Parathyroid adenoma (tissue), 2 donors: ENCODE measurements at regions not wholly inside any gene's neighbourhood (a gene's known extent, or its start where the extent isn't known, plus 50 kb on each side); places are given as distances from the start of the nearest gene placed in this dataset.

Source experiments
- H2AFZ ChIP-seq: fragments of 300-600 bp; sonication (generic); one replicate; pipeline ENCODE4 v1.7.0; 2017; ENCODE audit warnings: antibody characterized with exemption, mild to moderate bottlenecking
- H3K27ac ChIP-seq: fragments of 300-600 bp; sonication (generic); one replicate; pipeline ENCODE4 v1.7.0; 2017
- H3K27me3 ChIP-seq: fragments of 300-600 bp; sonication (generic); one replicate; pipeline ENCODE4 v1.7.0; 2017; ENCODE audit warnings: low read length; ENCODE audit not compliant: control insufficient read depth, insufficient read depth
- H3K36me3 ChIP-seq: fragments of 300-600 bp; sonication (generic); one replicate; pipeline ENCODE4 v1.7.0; 2017; ENCODE audit warnings: low read length; ENCODE audit not compliant: control insufficient read depth, insufficient read depth
- H3K4me1 ChIP-seq: fragments of 300-600 bp; sonication (generic); one replicate; pipeline ENCODE4 v1.7.0; 2017; ENCODE audit warnings: control low read depth
- H3K4me2 ChIP-seq: fragments of 300-600 bp; sonication (generic); one replicate; pipeline ENCODE4 v1.7.0; 2017; ENCODE audit warnings: low read length
- H3K4me3 ChIP-seq: fragments of 300-600 bp; sonication (generic); one replicate; pipeline ENCODE4 v1.7.0; 2017; ENCODE audit warnings: low read depth, low read length
- H3K79me2 ChIP-seq: fragments of 300-600 bp; sonication (generic); one replicate; pipeline ENCODE4 v1.7.0; 2017; ENCODE audit warnings: control low read depth
- H3K9ac ChIP-seq: fragments of 300-600 bp; sonication (generic); one replicate; pipeline ENCODE4 v1.7.0; 2017; ENCODE audit warnings: mild to moderate bottlenecking
- H3K9me3 ChIP-seq: fragments of 300-600 bp; sonication (generic); one replicate; pipeline ENCODE4 v1.7.0; 2017; ENCODE audit warnings: low read length; ENCODE audit not compliant: control insufficient read depth
- TF ChIP-seq, protein P1 (sequence below): fragments of 300-600 bp; sonication (generic); IDR thresholded peaks from one replicate; pipeline ENCODE4 v1.7.0; 2017; ENCODE audit warnings: antibody characterized with exemption, mild to moderate bottlenecking
- donor health status: primary hyperparathyroidism.

DNA sequence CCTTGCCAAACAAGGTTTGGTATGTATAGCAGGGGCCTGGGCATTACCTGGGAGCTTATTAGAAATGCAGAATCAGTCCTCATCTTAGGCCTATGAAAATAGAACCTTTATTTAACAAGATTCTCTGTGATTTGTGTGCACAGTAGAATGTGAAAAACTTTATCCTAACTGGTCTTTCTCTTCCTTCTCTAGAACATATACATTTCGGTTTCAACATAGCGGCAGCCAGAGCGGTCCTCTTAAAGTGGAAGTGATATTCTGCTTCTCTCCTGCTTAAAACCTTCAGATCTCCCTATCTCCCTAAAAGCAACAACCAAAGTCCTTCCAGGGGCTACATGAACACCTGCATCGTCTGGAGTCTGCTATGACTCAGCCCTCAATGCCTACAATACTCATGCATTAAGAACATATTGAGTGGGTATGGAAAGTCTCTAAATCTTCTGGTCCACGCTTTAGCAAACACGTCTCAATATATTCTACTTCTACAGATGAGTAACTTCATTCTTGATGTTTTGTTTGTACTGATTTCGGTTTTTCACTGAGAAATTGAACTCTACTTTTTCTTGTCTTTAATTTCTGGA is 84.5 kb downstream of the SPRY2 start:
- H3K27me3 ChIP-seq: no peaks in the 10 kb centered on the region
- H3K4me3 ChIP-seq: no peak overlapping the region
- no peaks in the 10 kb centered on the region for H3K36me3 ChIP-seq
- no peaks in the 10 kb centered on the region for H3K9me3 ChIP-seq
- no peak overlapping the region for H2AFZ ChIP-seq
- no peaks in the 10 kb centered on the region for H3K4me1 ChIP-seq
- TF ChIP-seq, protein P1, sequence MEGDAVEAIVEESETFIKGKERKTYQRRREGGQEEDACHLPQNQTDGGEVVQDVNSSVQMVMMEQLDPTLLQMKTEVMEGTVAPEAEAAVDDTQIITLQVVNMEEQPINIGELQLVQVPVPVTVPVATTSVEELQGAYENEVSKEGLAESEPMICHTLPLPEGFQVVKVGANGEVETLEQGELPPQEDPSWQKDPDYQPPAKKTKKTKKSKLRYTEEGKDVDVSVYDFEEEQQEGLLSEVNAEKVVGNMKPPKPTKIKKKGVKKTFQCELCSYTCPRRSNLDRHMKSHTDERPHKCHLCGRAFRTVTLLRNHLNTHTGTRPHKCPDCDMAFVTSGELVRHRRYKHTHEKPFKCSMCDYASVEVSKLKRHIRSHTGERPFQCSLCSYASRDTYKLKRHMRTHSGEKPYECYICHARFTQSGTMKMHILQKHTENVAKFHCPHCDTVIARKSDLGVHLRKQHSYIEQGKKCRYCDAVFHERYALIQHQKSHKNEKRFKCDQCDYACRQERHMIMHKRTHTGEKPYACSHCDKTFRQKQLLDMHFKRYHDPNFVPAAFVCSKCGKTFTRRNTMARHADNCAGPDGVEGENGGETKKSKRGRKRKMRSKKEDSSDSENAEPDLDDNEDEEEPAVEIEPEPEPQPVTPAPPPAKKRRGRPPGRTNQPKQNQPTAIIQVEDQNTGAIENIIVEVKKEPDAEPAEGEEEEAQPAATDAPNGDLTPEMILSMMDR: no peak
- H3K4me2 ChIP-seq: no peak overlapping the region
- no peak overlapping the region for H3K9ac ChIP-seq
- H3K27ac ChIP-seq: no peak overlapping the region
- no peaks in the 10 kb centered on the region for H3K79me2 ChIP-seq

DNA sequence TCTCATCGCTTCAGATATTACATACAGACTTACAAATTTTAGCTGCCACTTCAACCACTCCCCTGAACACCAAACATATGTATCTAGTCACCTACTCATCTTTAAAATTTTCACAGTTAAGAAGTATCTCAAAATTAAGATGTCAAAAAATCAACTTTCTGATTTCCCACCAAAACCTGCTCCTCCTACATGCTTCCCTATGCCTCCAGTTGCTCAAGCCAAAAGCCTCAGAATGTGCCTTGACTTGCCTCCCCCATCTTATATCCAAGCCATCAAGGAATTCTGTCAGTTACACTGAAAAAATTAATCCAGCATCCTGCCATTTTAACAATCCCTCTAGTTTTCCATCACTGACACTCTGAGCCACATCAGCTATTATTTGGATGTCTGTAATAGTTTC is 85.0 kb downstream of the SPRY2 start:
- Histone ChIP-seq H3K4me3 (no peak overlapping the region), H3K9ac (no peak overlapping the region), H3K79me2 (no peaks in the 10 kb centered on the region), H3K36me3 (no peaks in the 10 kb centered on the region), H3K27ac (no peak overlapping the region), H3K4me2 (no peak overlapping the region), H3K4me1 (no peaks in the 10 kb centered on the region), H3K9me3 (no peaks in the 10 kb centered on the region), H2AFZ (no peak overlapping the region), H3K27me3 (no peaks in the 10 kb centered on the region)
- TF ChIP-seq, protein P1: no peak

DNA sequence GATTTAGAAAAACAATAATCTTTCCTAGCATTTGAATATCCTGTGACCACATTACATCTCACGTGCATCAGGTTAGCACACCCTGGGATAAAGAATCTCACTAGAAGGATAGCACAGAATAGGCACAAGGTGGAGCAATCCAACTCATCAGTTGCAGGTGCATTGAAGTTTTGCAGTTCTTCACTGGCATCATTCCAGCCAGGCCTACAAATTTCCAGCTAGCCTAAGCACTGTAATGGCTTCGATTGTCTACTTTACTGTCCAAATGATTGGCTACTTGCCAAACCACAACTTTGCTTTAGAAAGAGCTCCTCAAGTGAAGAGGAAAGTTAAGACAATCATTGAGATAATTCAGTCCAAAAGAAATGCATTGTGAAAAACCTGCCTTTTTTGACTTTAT is 89.5 kb downstream of the SPRY2 start:
- TF ChIP-seq, protein P1: no peak

DNA sequence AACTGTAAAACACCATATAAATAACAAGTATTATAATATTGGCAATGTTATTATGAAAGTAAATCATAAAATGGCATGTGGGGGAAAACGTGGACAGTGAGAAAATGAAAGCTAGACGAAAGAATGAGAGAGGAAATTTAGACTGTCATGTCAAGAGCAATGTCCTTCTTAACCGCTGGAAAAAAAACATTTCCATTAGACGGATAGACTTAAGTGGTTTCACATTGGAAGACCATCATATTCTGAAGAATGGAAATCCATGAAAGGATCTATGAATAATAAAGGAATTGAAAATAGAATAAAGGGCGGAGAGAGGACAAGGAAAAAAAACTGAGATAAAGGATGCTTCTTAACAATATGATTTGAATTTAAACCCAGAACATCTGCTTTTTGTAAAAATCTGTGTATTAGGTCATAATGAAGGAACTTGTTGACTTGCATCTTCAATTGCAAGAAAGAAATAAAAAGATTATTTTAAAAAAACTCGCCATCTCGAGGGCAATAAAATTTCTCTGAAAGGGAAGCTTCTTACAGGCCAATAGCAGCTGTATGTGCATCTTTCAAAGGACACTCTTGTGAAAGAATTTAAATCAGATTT is 90.6 kb downstream of the SPRY2 start:
- TF ChIP-seq, protein P1: no peak
- Histone ChIP-seq H3K36me3 (no peaks in the 10 kb centered on the region), H2AFZ (no peak overlapping the region), H3K4me1 (no peaks in the 10 kb centered on the region), H3K27me3 (no peaks in the 10 kb centered on the region), H3K79me2 (no peaks in the 10 kb centered on the region), H3K27ac (no peak overlapping the region), H3K9ac (no peak overlapping the region), H3K9me3 (no peaks in the 10 kb centered on the region), H3K4me2 (no peak overlapping the region), H3K4me3 (no peak overlapping the region)

More for the DNA sequence above, 89.5 kb downstream of the SPRY2 start:
- Histone ChIP-seq H3K27me3 (no peaks in the 10 kb centered on the region), H3K9me3 (no peaks in the 10 kb centered on the region), H3K4me1 (no peaks in the 10 kb centered on the region), H2AFZ (no peak overlapping the region), H3K4me2 (no peak overlapping the region), H3K79me2 (no peaks in the 10 kb centered on the region), H3K9ac (no peak overlapping the region), H3K4me3 (no peak overlapping the region), H3K36me3 (no peaks in the 10 kb centered on the region), H3K27ac (no peak overlapping the region)
